ENCODE measurements at regions not wholly inside any gene's neighbourhood (a gene's known extent, or its start where the extent isn't known, plus 50 kb on each side); places are given as distances from the start of the nearest gene placed in this dataset.
"Not testable (repeated sequence)": the region's sequence is repeated elsewhere in the genome, so short reads cannot be mapped to it uniquely, and the experiment has no call there.

- no peak for DNase-seq (ENCODE audit: low spot score)
Observed at GRCh38 chr17:14547556-14547955, 246.7 kb downstream of the HS3ST3B1 start.

GRCh38 chr17:14547016-14547415 lies 246.1 kb downstream of the HS3ST3B1 start:
- no peak for DNase-seq (ENCODE audit: low spot score)

GRCh38 chr17:14545156-14545906 lies 244.4 kb downstream of the HS3ST3B1 start:
- no peak for DNase-seq (ENCODE audit: low spot score)

GRCh38 chr17:14541714-14542113 lies 240.8 kb downstream of the HS3ST3B1 start:
- no peak for DNase-seq (ENCODE audit: low spot score)

GRCh38 chr17:14539801-14540200 lies 238.9 kb downstream of the HS3ST3B1 start:
- no peak for DNase-seq (ENCODE audit: low spot score)

GRCh38 chr17:14532242-14532641 lies 231.4 kb downstream of the HS3ST3B1 start:
- DNase-seq (ENCODE audit: low spot score) = not testable (repeated sequence)

- no peak for DNase-seq (ENCODE audit: low spot score)
Observed at GRCh38 chr17:14525551-14526455, 224.9 kb downstream of the HS3ST3B1 start.

- DNase-seq (ENCODE audit: low spot score) = no peak
Observed at GRCh38 chr17:14522795-14523387, 222.0 kb downstream of the HS3ST3B1 start.

- DNase-seq (ENCODE audit: low spot score) = not testable (repeated sequence)
Observed at GRCh38 chr17:14518919-14519318, 218.0 kb downstream of the HS3ST3B1 start.

GRCh38 chr17:14514973-14515372 lies 214.1 kb downstream of the HS3ST3B1 start:
- no peak for DNase-seq (ENCODE audit: low spot score)

- DNase-seq (ENCODE audit: low spot score) = no peak
Observed at GRCh38 chr17:14513835-14514234, 213.0 kb downstream of the HS3ST3B1 start.

- DNase-seq (ENCODE audit: low spot score) = no peak
Observed at GRCh38 chr17:14510136-14510535, 209.3 kb downstream of the HS3ST3B1 start.

- no peak for DNase-seq (ENCODE audit: low spot score)
Observed at GRCh38 chr17:14508156-14508555, 207.3 kb downstream of the HS3ST3B1 start.

GRCh38 chr17:14506364-14506763 lies 205.5 kb downstream of the HS3ST3B1 start:
- DNase-seq (ENCODE audit: low spot score) = no peak

- DNase-seq (ENCODE audit: low spot score) = no peak
Observed at GRCh38 chr17:14505606-14506005, 204.7 kb downstream of the HS3ST3B1 start.

GRCh38 chr17:14499976-14500375 lies 199.1 kb downstream of the HS3ST3B1 start:
- DNase-seq (ENCODE audit: low spot score) = no peak

- no peak for DNase-seq (ENCODE audit: low spot score)
Observed at GRCh38 chr17:14498812-14499211, 197.9 kb downstream of the HS3ST3B1 start.

GRCh38 chr17:14494161-14494560 lies 193.3 kb downstream of the HS3ST3B1 start:
- no peak for DNase-seq (ENCODE audit: low spot score)

GRCh38 chr17:14489986-14490385 lies 189.1 kb downstream of the HS3ST3B1 start:
- no peak for DNase-seq (ENCODE audit: low spot score)

- DNase-seq (ENCODE audit: low spot score) = no peak
Observed at GRCh38 chr17:14488958-14489550, 188.2 kb downstream of the HS3ST3B1 start.

GRCh38 chr17:14487068-14487467 lies 186.2 kb downstream of the HS3ST3B1 start:
- DNase-seq (ENCODE audit: low spot score) = no peak

GRCh38 chr17:14482715-14483114 lies 181.8 kb downstream of the HS3ST3B1 start:
- no peak for DNase-seq (ENCODE audit: low spot score)
